Fibroblast of lung (primary cell): ENCODE measurements at regions not wholly inside any gene's neighbourhood (a gene's known extent, or its start where the extent isn't known, plus 50 kb on each side); places are given as distances from the start of the nearest gene placed in this dataset.

Experiments used
- EZH2 ChIP-seq: IDR thresholded peaks from 2 replicates; pipeline ENCODE4 v1.5.1; 2012; ENCODE audit warnings: low read length, control low read depth, mild to moderate bottlenecking; ENCODE audit errors: missing control alignments
- TF ChIP-seq, protein P1 (sequence below), 2 donors: IDR thresholded peaks in 1 of 2; conservative IDR thresholded peaks in 1 of 2; 1 replicate in 1 of 2; 2 replicates in 1 of 2; pipeline ENCODE4 v1.5.1; 2011 to 2012; ENCODE audit warnings: low read length in 2 of 2, control low read depth in 1 of 2, inconsistent platforms in 1 of 2, low read depth in 1 of 2, mild to moderate bottlenecking in 1 of 2

DNA sequence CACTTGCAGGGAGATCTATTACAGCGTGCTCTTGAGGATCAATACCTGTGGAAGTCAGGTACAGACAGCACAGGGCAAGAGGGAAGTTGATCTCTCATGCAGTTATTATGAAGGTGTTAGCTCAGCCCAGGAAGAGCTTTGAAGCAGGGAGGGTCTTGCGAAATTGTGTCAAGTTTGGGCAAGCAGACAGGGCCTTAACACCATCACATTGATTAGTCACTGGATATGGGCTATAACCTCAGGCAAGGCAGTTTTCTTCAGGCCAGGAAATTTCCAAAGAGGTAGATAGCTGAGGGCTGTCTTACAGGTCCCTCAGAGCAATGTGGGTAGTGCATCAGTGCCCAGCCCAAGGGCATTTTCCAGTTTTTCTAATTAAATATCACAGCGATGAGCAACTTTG, 643.8 kb downstream of the DHX35 start:
- TF ChIP-seq EZH2 = no peak
- TF ChIP-seq, protein P1, sequence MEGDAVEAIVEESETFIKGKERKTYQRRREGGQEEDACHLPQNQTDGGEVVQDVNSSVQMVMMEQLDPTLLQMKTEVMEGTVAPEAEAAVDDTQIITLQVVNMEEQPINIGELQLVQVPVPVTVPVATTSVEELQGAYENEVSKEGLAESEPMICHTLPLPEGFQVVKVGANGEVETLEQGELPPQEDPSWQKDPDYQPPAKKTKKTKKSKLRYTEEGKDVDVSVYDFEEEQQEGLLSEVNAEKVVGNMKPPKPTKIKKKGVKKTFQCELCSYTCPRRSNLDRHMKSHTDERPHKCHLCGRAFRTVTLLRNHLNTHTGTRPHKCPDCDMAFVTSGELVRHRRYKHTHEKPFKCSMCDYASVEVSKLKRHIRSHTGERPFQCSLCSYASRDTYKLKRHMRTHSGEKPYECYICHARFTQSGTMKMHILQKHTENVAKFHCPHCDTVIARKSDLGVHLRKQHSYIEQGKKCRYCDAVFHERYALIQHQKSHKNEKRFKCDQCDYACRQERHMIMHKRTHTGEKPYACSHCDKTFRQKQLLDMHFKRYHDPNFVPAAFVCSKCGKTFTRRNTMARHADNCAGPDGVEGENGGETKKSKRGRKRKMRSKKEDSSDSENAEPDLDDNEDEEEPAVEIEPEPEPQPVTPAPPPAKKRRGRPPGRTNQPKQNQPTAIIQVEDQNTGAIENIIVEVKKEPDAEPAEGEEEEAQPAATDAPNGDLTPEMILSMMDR (conservative IDR thresholded peaks at IDR 0.05 in 1 of 2, IDR thresholded peaks at IDR 0.05 in 1 of 2; ENCODE audit: low read depth in 1 of 2, low read length in 2 of 2) = no peak
